Memory B cell (primary cell): ENCODE measurements at regions not wholly inside any gene's neighbourhood (a gene's known extent, or its start where the extent isn't known, plus 50 kb on each side); places are given as distances from the start of the nearest gene placed in this dataset.

ENCODE experiments used
- ATAC-seq: fragments of 150-1000 bp; cut with Tn5 transposase; 2 replicates; pipeline ENCODE4 v1.10.0; 2021; ENCODE audit warnings: low read depth, mild to moderate bottlenecking, moderate library complexity
- DNase-seq, 2 donors: peaks; one replicate each; pipeline ENCODE4 v3.0.0; 2022; ENCODE audit warnings: low spot score in 2 of 2
- H3K27ac Mint-ChIP-seq: one replicate; pipeline ENCODE4 v1.8.0; 2022; ENCODE audit warnings: mild to moderate bottlenecking, moderate library complexity, mixed read lengths
- H3K27me3 Mint-ChIP-seq: one replicate; pipeline ENCODE4 v1.8.0; 2022; ENCODE audit warnings: mixed read lengths
- H3K36me3 Mint-ChIP-seq: one replicate; pipeline ENCODE4 v1.8.0; 2022; ENCODE audit warnings: mild to moderate bottlenecking, mixed read lengths
- H3K4me1 Mint-ChIP-seq: one replicate; pipeline ENCODE4 v1.8.0; 2022; ENCODE audit warnings: mixed read lengths
- H3K4me3 Mint-ChIP-seq: one replicate; pipeline ENCODE4 v1.8.0; 2022; ENCODE audit warnings: mild to moderate bottlenecking, moderate library complexity, mixed read lengths
- H3K9me3 Mint-ChIP-seq: one replicate; pipeline ENCODE4 v1.8.0; 2022; ENCODE audit warnings: mixed read lengths

DNA sequence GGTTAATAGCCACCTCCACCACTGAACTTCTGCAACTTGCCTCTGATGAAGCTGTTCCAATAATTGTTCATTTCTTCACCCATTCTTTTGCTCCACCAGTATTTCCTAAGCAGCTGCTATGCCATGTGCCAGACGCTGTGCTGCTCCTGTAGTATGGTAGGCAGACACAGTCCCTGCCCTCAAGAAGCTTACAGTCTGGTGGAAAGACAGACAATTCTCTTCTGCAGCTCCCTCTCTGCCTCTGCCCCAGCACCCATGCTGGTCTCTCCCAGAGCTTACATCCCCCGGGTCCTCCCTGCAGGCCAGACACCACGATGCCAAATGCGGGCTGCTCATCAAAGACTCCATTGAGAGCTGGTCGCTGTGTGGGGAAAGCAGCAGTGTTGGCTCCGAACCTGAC, 111.6 kb upstream of the ESRRB start:
- no peak for DNase-seq
- ATAC-seq = no peak
- H3K36me3 Mint-ChIP-seq = no peaks in the 10 kb centered on the region
- H3K27me3 Mint-ChIP-seq = peaks cover 16% of the 10 kb centered on the region
- H3K27ac Mint-ChIP-seq = no peak overlapping the region
- no peaks in the 10 kb centered on the region for H3K4me1 Mint-ChIP-seq
- H3K4me3 Mint-ChIP-seq = no peak overlapping the region
- H3K9me3 Mint-ChIP-seq = no peaks in the 10 kb centered on the region

DNA sequence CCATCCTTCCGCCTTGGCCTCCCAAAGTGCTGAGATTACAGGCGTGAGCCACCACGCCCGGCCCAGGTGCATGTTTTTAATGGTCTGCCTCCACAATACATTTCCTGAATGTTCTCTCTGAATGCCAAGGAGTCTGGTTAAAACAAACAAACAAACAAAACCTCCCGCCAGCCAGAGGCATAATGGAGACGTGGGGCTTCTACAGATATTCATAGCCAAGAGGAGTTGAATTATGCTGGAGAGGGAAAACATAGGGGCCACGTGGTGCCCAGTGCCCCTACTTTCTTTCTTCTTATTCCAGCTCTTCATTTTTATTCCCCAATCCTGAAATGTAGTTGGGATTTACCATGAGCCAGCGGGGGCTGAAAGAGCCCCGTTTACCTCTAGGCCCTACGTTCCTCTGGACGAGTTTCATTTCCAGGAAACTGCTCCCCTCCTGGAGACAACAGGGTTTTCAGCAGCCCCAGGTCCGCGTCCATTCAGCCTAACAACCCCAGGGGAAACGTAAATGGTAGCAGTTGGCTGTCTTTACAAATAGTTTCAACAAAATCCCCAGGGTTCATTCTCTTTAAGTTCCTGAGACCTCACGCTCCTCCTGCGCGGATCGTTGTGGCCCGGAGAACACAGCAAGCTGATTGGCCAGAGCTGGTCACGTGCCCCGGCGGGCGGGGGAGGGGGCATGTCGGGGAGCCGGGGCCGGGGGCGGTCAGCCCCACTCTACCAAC, 108.5 kb upstream of the ESRRB start:
- H3K9me3 Mint-ChIP-seq = no peaks in the 10 kb centered on the region
- ATAC-seq (no peak), DNase-seq (no peak)
- no peak overlapping the region for H3K27ac Mint-ChIP-seq
- H3K36me3 Mint-ChIP-seq = no peaks in the 10 kb centered on the region
- peak overlapping the region; percentile 18 for H3K4me3 Mint-ChIP-seq
- no peaks in the 10 kb centered on the region for H3K4me1 Mint-ChIP-seq
- peaks cover 19% of the 10 kb centered on the region for H3K27me3 Mint-ChIP-seq

DNA sequence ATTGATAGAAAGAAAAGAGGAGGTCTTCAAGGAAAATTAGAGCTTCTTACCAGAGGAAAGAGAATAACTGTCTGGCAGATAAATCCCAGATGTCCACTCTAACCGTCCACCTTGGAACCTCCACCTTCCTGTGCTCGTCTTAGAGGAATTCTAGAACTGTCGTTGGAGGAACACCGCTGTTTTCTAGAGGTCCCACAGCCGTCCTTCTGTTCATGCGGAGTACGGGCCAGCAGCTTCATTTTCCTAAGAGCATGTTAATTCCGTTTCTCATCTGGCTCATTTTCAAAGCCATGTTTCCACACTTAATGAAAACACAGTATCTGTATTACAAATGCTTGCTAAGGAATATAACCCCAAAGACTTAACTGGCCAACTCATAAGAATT, 107.9 kb upstream of the ESRRB start:
- Mint-ChIP-seq H3K27me3 (peaks cover 22% of the 10 kb centered on the region), H3K9me3 (no peaks in the 10 kb centered on the region), H3K36me3 (peaks cover 2% of the 10 kb centered on the region), H3K4me3 (no peak overlapping the region), H3K4me1 (no peaks in the 10 kb centered on the region), H3K27ac (no peak overlapping the region)
- DNase-seq (no peak), ATAC-seq (no peak)

DNA sequence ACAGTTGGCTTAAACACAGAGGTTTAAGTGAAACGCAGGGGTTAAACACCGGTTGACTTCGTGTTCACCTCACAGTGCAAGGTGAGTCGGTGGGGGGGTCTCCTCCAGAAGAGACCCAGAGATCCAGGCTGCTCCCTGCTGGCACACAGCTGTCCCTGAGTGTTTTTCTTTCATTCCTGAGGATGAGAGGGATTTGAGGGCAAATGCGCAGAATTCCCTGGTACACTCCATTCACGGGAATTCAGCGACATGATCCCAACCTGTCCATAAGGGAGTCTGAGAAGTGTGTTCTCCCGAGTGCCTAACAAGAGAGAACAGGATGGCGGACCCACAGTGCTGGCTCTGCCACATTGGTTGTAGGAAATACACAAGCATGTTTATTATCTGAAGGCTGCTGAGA, 107.2 kb upstream of the ESRRB start:
- Mint-ChIP-seq H3K27me3 (peaks cover 16% of the 10 kb centered on the region), H3K4me1 (no peaks in the 10 kb centered on the region), H3K9me3 (no peaks in the 10 kb centered on the region), H3K36me3 (peaks cover 2% of the 10 kb centered on the region), H3K27ac (no peak overlapping the region), H3K4me3 (no peak overlapping the region)
- no peak for ATAC-seq
- DNase-seq = no peak

DNA sequence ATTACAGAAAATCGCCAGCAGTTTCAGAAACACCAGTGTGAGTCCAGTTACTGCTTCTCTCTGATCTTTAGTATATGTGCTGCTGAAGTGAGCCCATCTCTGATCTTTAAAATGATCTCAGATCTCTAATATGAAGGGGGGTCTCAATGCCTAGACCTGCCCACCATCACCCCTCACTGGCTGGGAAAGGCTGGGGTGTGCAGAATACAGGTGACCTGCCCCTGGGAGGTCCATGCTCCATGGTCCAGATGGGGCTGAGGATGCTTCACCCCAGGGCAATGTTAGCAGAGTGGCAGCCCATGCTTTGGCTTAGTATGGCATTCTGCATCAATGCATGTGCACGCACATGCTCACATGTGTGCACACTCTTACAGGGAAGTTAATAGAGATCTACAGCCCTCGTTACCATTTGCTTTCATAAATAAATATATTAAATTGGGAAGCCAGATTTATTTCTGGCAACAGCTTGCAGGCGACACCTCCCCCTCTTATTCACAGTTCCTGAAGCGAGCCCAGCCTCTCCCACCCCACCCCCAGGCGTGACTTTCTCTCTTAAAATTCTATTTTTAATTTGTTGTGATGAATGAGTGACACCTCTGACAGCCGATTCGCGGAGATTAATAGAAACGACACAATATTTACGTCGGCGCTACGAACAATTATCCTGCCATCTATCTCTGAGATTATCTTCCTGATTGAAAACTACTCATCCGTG, 104.7 kb upstream of the ESRRB start:
- H3K27me3 Mint-ChIP-seq = peaks cover 7% of the 10 kb centered on the region
- no peak overlapping the region for H3K4me3 Mint-ChIP-seq

DNA sequence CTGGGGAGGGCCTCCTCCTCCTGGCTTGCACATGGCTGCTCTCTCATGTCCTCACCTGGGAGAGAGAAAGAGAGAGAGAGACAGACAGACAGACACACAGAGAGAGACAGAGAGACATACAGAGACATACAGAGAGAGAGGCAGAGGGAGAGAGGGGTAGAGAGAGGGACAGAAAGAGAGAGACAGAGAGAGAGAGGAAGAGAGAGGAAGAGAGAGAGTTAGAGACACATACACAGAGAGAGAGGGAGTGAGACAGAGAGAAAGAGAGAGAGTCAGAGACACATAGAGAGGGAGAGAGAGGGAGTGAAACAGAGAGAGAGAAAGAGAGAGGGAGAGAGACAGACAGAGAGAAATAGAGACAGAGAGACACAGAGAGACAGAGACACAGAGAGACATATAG, 103.6 kb upstream of the ESRRB start:
- Mint-ChIP-seq H3K27me3 (peaks cover 7% of the 10 kb centered on the region), H3K9me3 (peaks cover 1% of the 10 kb centered on the region), H3K4me3 (no peak overlapping the region), H3K4me1 (no peaks in the 10 kb centered on the region), H3K36me3 (peaks cover 2% of the 10 kb centered on the region), H3K27ac (no peak overlapping the region)
- no peak for ATAC-seq
- no peak for DNase-seq

More for the DNA sequence above, 104.7 kb upstream of the ESRRB start:
- H3K9me3 Mint-ChIP-seq = peaks cover 1% of the 10 kb centered on the region
- DNase-seq (no peak), ATAC-seq (no peak)
- no peaks in the 10 kb centered on the region for H3K4me1 Mint-ChIP-seq
- no peak overlapping the region for H3K27ac Mint-ChIP-seq
- peaks cover 2% of the 10 kb centered on the region for H3K36me3 Mint-ChIP-seq

DNA sequence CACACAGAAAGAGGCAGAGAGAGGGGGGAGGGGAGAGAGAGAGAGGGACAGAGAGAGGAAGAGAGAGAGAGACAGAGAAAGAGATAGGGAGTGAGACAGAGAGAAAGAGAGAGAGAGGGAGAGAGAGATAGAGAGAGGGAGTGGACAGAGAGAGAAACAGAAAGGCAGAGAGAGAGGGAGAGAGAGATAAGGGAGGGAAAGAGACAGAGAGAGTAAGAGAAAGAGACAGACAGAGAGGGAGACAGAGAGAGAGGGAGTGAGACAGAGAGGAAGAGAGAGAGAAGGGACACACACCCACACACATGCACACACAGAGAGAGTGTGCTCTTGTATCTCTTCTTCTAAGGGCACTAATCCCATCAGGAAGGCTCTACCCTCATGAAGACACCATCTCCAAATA, 103.2 kb upstream of the ESRRB start:
- ATAC-seq = no peak

DNA sequence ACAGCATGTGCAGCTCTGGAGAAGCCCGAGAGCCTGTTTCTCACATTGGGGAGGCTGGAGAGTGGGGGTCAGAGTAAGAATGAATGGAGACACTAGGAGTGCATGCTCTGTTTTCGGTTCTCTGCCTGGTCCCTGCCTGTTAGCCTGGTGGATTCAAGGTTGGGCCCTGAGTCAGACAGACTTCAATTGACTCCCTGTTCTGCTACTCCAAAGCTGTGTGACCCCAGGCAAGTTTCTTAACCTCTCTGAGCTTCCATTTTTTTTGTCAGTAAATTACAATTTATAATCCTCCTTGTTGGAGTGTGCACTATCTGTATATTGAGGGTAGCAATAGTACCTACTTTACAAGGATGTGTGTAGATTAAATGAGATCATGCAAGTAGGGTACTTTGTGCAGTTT, 102.6 kb upstream of the ESRRB start:
- Mint-ChIP-seq H3K36me3 (peaks cover 2% of the 10 kb centered on the region), H3K4me1 (no peaks in the 10 kb centered on the region), H3K4me3 (no peak overlapping the region), H3K27me3 (peaks cover 11% of the 10 kb centered on the region), H3K9me3 (peaks cover 1% of the 10 kb centered on the region), H3K27ac (no peak overlapping the region)
- no peak for ATAC-seq
- no peak for DNase-seq

More for the DNA sequence above, 103.2 kb upstream of the ESRRB start:
- Mint-ChIP-seq H3K27ac (no peak overlapping the region), H3K4me3 (no peak overlapping the region), H3K27me3 (peaks cover 10% of the 10 kb centered on the region), H3K9me3 (peaks cover 1% of the 10 kb centered on the region), H3K4me1 (no peaks in the 10 kb centered on the region), H3K36me3 (peaks cover 2% of the 10 kb centered on the region)
- DNase-seq = no peak

DNA sequence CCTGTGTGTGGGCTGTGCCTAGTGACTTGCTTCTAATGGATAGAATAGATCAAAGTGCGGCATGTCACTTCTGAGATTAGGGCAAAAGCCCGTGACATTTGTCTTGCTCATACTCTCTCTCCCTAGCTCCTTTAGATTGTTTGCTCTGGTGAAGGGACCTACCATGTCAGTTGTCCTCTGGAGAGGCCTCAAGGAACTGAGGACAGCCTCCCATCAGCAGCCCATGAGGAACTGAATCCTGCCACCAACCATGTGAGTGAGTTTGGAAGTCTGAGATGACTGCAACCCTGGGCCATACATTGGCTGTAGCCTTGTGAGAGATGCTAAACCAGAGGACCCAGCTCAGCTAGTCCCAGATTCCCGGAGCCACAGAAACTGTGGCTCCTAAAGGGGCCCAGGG, 101.6 kb upstream of the ESRRB start:
- peaks cover 2% of the 10 kb centered on the region for H3K36me3 Mint-ChIP-seq
- H3K27me3 Mint-ChIP-seq = peaks cover 14% of the 10 kb centered on the region
- no peaks in the 10 kb centered on the region for H3K4me1 Mint-ChIP-seq

DNA sequence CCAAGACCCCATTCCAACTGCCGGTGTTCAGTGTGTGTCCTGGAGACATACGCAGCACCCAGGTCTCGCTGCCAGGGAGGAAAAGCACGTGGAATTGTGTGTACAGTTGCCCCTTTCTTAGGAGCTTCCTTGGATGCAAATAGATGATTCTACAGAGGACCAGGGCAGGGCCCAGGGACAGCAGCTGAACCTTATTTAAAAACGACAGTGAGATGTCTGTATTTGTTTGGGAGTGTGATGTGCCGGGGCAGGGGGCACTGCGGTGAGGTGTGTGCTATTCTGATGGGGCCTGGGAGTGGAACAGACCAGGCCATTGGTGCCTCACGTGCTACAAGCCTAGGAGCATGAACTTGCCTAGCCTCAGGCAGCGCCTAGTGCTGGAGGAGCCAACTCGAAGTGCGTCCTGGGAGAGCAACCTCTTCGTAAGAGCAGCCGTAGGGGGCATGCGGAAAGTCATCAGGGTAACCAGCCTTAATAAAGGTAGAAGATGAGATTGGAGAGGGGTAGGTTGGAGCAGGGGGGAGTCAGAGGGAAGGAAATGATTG, 98.3 kb upstream of the ESRRB start:
- peaks cover 3% of the 10 kb centered on the region for H3K9me3 Mint-ChIP-seq
- H3K27me3 Mint-ChIP-seq = peaks cover 12% of the 10 kb centered on the region
- no peak overlapping the region for H3K4me3 Mint-ChIP-seq
- no peak overlapping the region for H3K27ac Mint-ChIP-seq
- ATAC-seq = no peak
- DNase-seq = no peak
- peaks cover 2% of the 10 kb centered on the region for H3K36me3 Mint-ChIP-seq
- no peaks in the 10 kb centered on the region for H3K4me1 Mint-ChIP-seq

More for the DNA sequence above, 101.6 kb upstream of the ESRRB start:
- Mint-ChIP-seq H3K9me3 (peaks cover 1% of the 10 kb centered on the region), H3K4me3 (no peak overlapping the region), H3K27ac (no peak overlapping the region)
- DNase-seq = no peak
- ATAC-seq = no peak

DNA sequence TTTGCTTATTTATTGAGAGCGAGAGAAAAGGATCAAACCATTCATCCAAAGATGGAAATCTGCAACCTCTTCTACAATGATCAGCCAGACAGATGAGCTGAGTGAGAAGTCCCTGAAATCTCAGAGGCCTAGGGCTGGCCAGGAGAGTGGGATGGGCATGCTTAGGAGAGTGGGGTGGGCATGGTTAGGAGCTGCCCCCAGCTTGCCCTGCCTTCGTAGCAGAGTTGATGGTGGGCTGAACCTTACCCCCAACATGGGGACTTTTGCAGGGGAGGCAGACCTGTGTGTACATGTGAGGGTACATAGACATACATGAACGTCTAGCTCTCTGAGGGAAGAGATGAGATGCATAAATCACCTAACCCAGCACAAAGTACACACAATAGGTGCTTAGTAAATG, 95.7 kb upstream of the ESRRB start:
- Mint-ChIP-seq H3K27me3 (peaks cover 11% of the 10 kb centered on the region), H3K27ac (no peak overlapping the region), H3K36me3 (no peaks in the 10 kb centered on the region)

DNA sequence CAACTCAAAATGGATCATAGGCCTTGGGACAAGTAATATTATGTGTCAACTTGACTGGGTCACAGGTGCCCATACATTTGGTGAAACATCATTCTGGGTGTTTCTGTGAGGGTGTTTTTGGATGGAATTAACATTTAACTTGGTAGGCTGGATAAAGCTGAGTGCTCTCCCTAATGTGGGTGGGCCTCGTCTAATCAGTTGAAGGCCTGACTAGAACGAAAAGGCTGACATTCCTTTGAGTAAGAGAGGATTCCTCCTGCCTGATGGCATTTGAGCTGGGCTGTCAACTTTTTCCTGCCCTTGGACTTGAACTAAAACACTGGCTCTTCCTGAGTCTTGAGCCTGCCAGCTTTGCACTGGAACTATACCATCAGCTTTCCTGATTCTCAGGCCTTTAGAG, 93.4 kb upstream of the ESRRB start:
- H3K27ac Mint-ChIP-seq = no peak overlapping the region
- ATAC-seq (no peak), DNase-seq (no peak)
- no peak overlapping the region for H3K4me3 Mint-ChIP-seq
- H3K9me3 Mint-ChIP-seq = peaks cover 2% of the 10 kb centered on the region
- H3K4me1 Mint-ChIP-seq = no peaks in the 10 kb centered on the region
- H3K27me3 Mint-ChIP-seq = peaks cover 8% of the 10 kb centered on the region
- no peaks in the 10 kb centered on the region for H3K36me3 Mint-ChIP-seq

More for the DNA sequence above, 95.7 kb upstream of the ESRRB start:
- no peak for ATAC-seq
- Mint-ChIP-seq H3K4me1 (no peaks in the 10 kb centered on the region), H3K4me3 (no peak overlapping the region), H3K9me3 (peaks cover 2% of the 10 kb centered on the region)
- no peak for DNase-seq

DNA sequence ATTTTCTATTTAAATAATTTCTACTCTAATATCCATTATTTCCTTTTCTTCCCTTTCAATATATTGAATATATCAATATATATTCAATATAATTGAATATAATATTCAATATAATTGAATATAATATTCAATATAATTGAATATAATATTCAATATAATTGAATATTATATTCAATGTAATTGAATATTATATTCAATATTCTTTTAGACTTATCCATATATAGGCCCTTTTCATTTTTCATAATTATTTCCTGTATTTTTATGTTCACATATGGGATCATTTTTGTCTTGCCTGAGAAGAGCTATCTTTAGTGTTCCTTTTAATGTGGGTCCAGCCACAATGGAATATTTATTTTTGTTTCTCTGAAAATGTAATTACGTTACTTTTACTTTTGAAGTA, 88.9 kb upstream of the ESRRB start:
- H3K36me3 Mint-ChIP-seq = no peaks in the 10 kb centered on the region
- ATAC-seq = no peak
- DNase-seq = no peak
- H3K27me3 Mint-ChIP-seq = no peaks in the 10 kb centered on the region
- H3K27ac Mint-ChIP-seq = no peak overlapping the region
- H3K4me3 Mint-ChIP-seq = no peak overlapping the region
- no peaks in the 10 kb centered on the region for H3K4me1 Mint-ChIP-seq
- no peaks in the 10 kb centered on the region for H3K9me3 Mint-ChIP-seq

DNA sequence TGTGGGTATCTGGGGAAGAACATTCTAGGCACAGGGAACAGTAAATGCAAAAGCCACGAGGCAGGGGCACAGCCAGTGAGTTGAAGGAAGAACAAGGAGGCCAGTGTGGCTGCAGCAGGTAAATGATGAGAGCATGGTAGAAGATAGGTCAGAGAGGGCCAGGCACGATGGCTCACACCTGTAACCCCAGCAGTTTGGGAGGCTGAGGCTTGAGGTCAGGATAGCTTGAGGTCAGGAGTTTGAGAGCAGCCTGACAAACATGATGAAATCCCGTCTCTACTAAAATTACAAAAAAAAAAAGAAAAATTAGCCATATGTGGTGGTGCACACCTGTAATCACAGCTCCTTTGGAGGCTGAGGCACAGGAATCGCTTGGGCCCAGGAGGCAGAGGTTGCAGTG, 86.7 kb upstream of the ESRRB start:
- H3K36me3 Mint-ChIP-seq = no peaks in the 10 kb centered on the region

More for the DNA sequence above, 86.7 kb upstream of the ESRRB start:
- DNase-seq (no peak), ATAC-seq (no peak)
- H3K4me1 Mint-ChIP-seq = no peaks in the 10 kb centered on the region
- peaks cover 5% of the 10 kb centered on the region for H3K27me3 Mint-ChIP-seq
- no peak overlapping the region for H3K27ac Mint-ChIP-seq
- no peaks in the 10 kb centered on the region for H3K9me3 Mint-ChIP-seq
- no peak overlapping the region for H3K4me3 Mint-ChIP-seq
